AG09309 (cell line): ENCODE measurements at regions not wholly inside any gene's neighbourhood (a gene's known extent, or its start where the extent isn't known, plus 50 kb on each side); places are given as distances from the start of the nearest gene placed in this dataset.
"Not testable (repeated sequence)": the region's sequence is repeated elsewhere in the genome, so short reads cannot be mapped to it uniquely, and the experiment has no call there.

Experiments
- DNase-seq: peaks from one replicate; pipeline ENCODE4 v3.0.0-alpha.2; 2010; ENCODE audit warnings: low read depth
- H3K4me3 ChIP-seq: 2 replicates; pipeline ENCODE4 v1.5.1; 2011; ENCODE audit warnings: mild to moderate bottlenecking, low read depth, low read length, moderate library complexity; ENCODE audit not compliant: control insufficient read depth
- CTCF ChIP-seq: IDR thresholded peaks from 2 replicates; pipeline ENCODE4 v1.5.1; 2011; ENCODE audit warnings: mild to moderate bottlenecking, low read depth, low read length, inconsistent platforms; ENCODE audit not compliant: insufficient read depth, control insufficient read depth; ENCODE audit errors: missing control alignments

- no peak overlapping the region for H3K4me3 ChIP-seq
These were observed 50.7 kb upstream of the USP7 start for GRCh38 chr16:9014389-9014788.

GRCh38 chr16:9015489-9015888 is 51.8 kb upstream of the USP7 start:
- H3K4me3 ChIP-seq, result no peak overlapping the region
- TF ChIP-seq CTCF, result no peak

More at GRCh38 chr16:9014389-9014788, 50.7 kb upstream of the USP7 start:
- no peak for TF ChIP-seq CTCF
- DNase-seq, result no peak

GRCh38 chr16:9016005-9016404 is 52.3 kb upstream of the USP7 start:
- not testable (repeated sequence) for DNase-seq, H3K4me3 ChIP-seq

More at GRCh38 chr16:9015489-9015888, 51.8 kb upstream of the USP7 start:
- no peak for DNase-seq

GRCh38 chr16:9016824-9017223 is 53.1 kb upstream of the USP7 start:
- TF ChIP-seq CTCF, result no peak
- DNase-seq, result no peak
- H3K4me3 ChIP-seq, result no peak overlapping the region

- H3K4me3 ChIP-seq, result no peak overlapping the region
- no peak for DNase-seq
- no peak for TF ChIP-seq CTCF
These were observed 63.5 kb upstream of the USP7 start for GRCh38 chr16:9027070-9027799.

- not testable (repeated sequence) for DNase-seq, H3K4me3 ChIP-seq
These were observed 63.0 kb upstream of the HAPSTR1 start for GRCh38 chr16:9028491-9028890.

- no peak overlapping the region for H3K4me3 ChIP-seq
- no peak for DNase-seq
- no peak for TF ChIP-seq CTCF
These were observed 60.3 kb upstream of the HAPSTR1 start for GRCh38 chr16:9031107-9031506.
